OCI-LY3 (cell line): ENCODE measurements at regions not wholly inside any gene's neighbourhood (a gene's known extent, or its start where the extent isn't known, plus 50 kb on each side); places are given as distances from the start of the nearest gene placed in this dataset.

Source experiments
- H2AFZ ChIP-seq: fragments of 200-600, 300-600 bp; shearing (Covaris generic); 2 replicates; pipeline ENCODE4 v1.6.0; 2014; ENCODE audit warnings: antibody characterized with exemption, low read depth, low read length
- H3K27ac ChIP-seq: fragments of 200-600, 300-600 bp; sonication (generic); 2 replicates; pipeline ENCODE4 v1.5.1; 2014; ENCODE audit warnings: mild to moderate bottlenecking, low read length, moderate library complexity, mixed read lengths
- H3K27me3 ChIP-seq: fragments of 200-600, 300-600 bp; sonication (generic); 2 replicates; pipeline ENCODE4 v1.6.1; 2014; ENCODE audit warnings: low read depth, low read length, mixed read lengths
- H3K36me3 ChIP-seq: fragments of 200-600, 300-600 bp; sonication (generic); replicated peaks from 2 replicates; pipeline ENCODE3; 2014; ENCODE audit warnings: low read depth, low read length, mixed read lengths
- H3K4me1 ChIP-seq: fragments of 300-600, 200-600 bp; sonication (generic); 2 replicates; pipeline ENCODE4 v1.6.1; 2014; ENCODE audit warnings: low read length, mixed read lengths
- H3K4me2 ChIP-seq: fragments of 200-600, 300-600 bp; sonication (generic); 2 replicates; pipeline ENCODE4 v1.6.1; 2014; ENCODE audit warnings: low read length, mixed read lengths
- H3K4me3 ChIP-seq: fragments of 300-600, 200-600 bp; sonication (generic); 2 replicates; pipeline ENCODE4 v1.5.1; 2014; ENCODE audit warnings: antibody characterized with exemption, mild to moderate bottlenecking, low read length, moderate library complexity
- H3K79me2 ChIP-seq: fragments of 300-600, 200-600 bp; shearing (Covaris generic); 2 replicates; pipeline ENCODE4 v1.6.1; 2014; ENCODE audit warnings: mild to moderate bottlenecking, low read length, mixed read lengths
- H3K9ac ChIP-seq: fragments of 300-600, 200-600 bp; shearing (Covaris generic); 2 replicates; pipeline ENCODE4 v1.6.0; 2014; ENCODE audit warnings: mild to moderate bottlenecking, low read length, moderate library complexity
- H3K9me3 ChIP-seq: fragments of 200-600, 300-600 bp; shearing (Covaris generic); 2 replicates; pipeline ENCODE4 v1.6.1; 2014; ENCODE audit warnings: low read length, mixed read lengths; ENCODE audit not compliant: insufficient read depth
- H4K20me1 ChIP-seq: fragments of 200-600, 300-600 bp; sonication (generic); 2 replicates; pipeline ENCODE4 v1.6.1; 2016; ENCODE audit warnings: low read length, mixed read lengths; ENCODE audit not compliant: insufficient read depth
- CTCF ChIP-seq: fragments of 200-600, 300-600 bp; sonication (generic); IDR thresholded peaks from 2 replicates; pipeline ENCODE4 v1.5.1; 2014; ENCODE audit warnings: antibody characterized with exemption, low read length, low read depth
- EZH2phosphoT487 ChIP-seq: fragments of 200-600 bp; shearing (Covaris generic); IDR thresholded peaks from 2 replicates; pipeline ENCODE4 v1.6.1; 2018; ENCODE audit warnings: antibody characterized with exemption, mixed run types, low read depth

GRCh38 chr1:22282364-22282995 lies 139.6 kb upstream of the WNT4 start:
- Histone ChIP-seq H3K4me2 (no peak overlapping the region), H3K36me3 (no peaks in the 10 kb centered on the region), H3K4me1 (no peaks in the 10 kb centered on the region), H3K79me2 (no peaks in the 10 kb centered on the region), H3K4me3 (no peak overlapping the region), H3K27ac (no peak overlapping the region), H4K20me1 (no peaks in the 10 kb centered on the region), H3K9ac (no peak overlapping the region), H2AFZ (no peak overlapping the region), H3K9me3 (no peaks in the 10 kb centered on the region), H3K27me3 (no peaks in the 10 kb centered on the region)
- TF ChIP-seq CTCF (no peak), EZH2phosphoT487 (no peak)

- H2AFZ ChIP-seq, result no peak overlapping the region
- H3K9ac ChIP-seq, result no peak overlapping the region
- H3K27me3 ChIP-seq, result no peaks in the 10 kb centered on the region
- TF ChIP-seq CTCF (no peak), EZH2phosphoT487 (no peak)
- no peak overlapping the region for H3K27ac ChIP-seq
- H3K4me1 ChIP-seq, result no peaks in the 10 kb centered on the region
- no peak overlapping the region for H3K4me3 ChIP-seq
- no peak overlapping the region for H3K4me2 ChIP-seq
- H4K20me1 ChIP-seq, result no peaks in the 10 kb centered on the region
- no peaks in the 10 kb centered on the region for H3K36me3 ChIP-seq
- no peaks in the 10 kb centered on the region for H3K79me2 ChIP-seq
- H3K9me3 ChIP-seq, result no peaks in the 10 kb centered on the region
These were observed 140.7 kb upstream of the WNT4 start for GRCh38 chr1:22283596-22283995.

- TF ChIP-seq EZH2phosphoT487, result no peak
- no peak for TF ChIP-seq CTCF
- no peak overlapping the region for H2AFZ ChIP-seq
- no peak overlapping the region for H3K9ac ChIP-seq
- no peak overlapping the region for H3K4me2 ChIP-seq
- no peaks in the 10 kb centered on the region for H3K79me2 ChIP-seq
- no peaks in the 10 kb centered on the region for H3K36me3 ChIP-seq
- no peaks in the 10 kb centered on the region for H3K9me3 ChIP-seq
- no peaks in the 10 kb centered on the region for H4K20me1 ChIP-seq
- no peak overlapping the region for H3K4me3 ChIP-seq
- H3K27ac ChIP-seq, result no peak overlapping the region
- H3K27me3 ChIP-seq, result no peaks in the 10 kb centered on the region
- H3K4me1 ChIP-seq, result no peaks in the 10 kb centered on the region
These were observed 141.3 kb upstream of the WNT4 start for GRCh38 chr1:22284236-22284635.

- Histone ChIP-seq H3K9me3 (no peaks in the 10 kb centered on the region), H3K4me3 (no peak overlapping the region), H3K27ac (no peak overlapping the region), H2AFZ (no peak overlapping the region), H3K9ac (no peak overlapping the region), H3K4me1 (no peaks in the 10 kb centered on the region), H3K4me2 (no peak overlapping the region), H3K79me2 (no peaks in the 10 kb centered on the region), H4K20me1 (no peaks in the 10 kb centered on the region), H3K27me3 (no peaks in the 10 kb centered on the region), H3K36me3 (no peaks in the 10 kb centered on the region)
- no peak for TF ChIP-seq CTCF
- no peak for TF ChIP-seq EZH2phosphoT487
These were observed 142.1 kb upstream of the WNT4 start for GRCh38 chr1:22284906-22285548.
